Natural killer cell treated with Interleukin-12 subunit alpha and Interleukin-12 subunit beta and Interleukin-15 and Interleukin-18, amount 100 ng/mL, for 72 hours (primary cell): ENCODE measurements at regions not wholly inside any gene's neighbourhood (a gene's known extent, or its start where the extent isn't known, plus 50 kb on each side); places are given as distances from the start of the nearest gene placed in this dataset.

Experiments used
- ATAC-seq, 2 donors: fragments of 150-1000 bp; cut with Tn5 transposase in 1 of 2; sonication (Bioruptor Pico), chemical (Tn5 transposase) in 1 of 2; 2 replicates each; pipeline ENCODE4 v1.10.0; 2021
- DNase-seq: peaks from one replicate; pipeline ENCODE4 v3.0.0; 2022; ENCODE audit warnings: low spot score
- H3K27ac Mint-ChIP-seq, 2 donors: 1 replicate in 1 of 2; 2 replicates in 1 of 2; pipeline ENCODE4 v1.8.0; 2022; ENCODE audit warnings: mixed read lengths in 2 of 2, mild to moderate bottlenecking in 1 of 2, moderate library complexity in 1 of 2
- H3K27me3 Mint-ChIP-seq, 2 donors: 1 replicate in 1 of 2; 2 replicates in 1 of 2; pipeline ENCODE4 v1.8.0; 2022; ENCODE audit warnings: mixed read lengths in 2 of 2
- H3K36me3 Mint-ChIP-seq: one replicate; pipeline ENCODE4 v1.8.0; 2022; ENCODE audit warnings: mixed read lengths
- H3K4me1 Mint-ChIP-seq, 2 donors: 1 replicate in 1 of 2; 2 replicates in 1 of 2; pipeline ENCODE4 v1.8.0; 2022; ENCODE audit warnings: low read depth in 2 of 2, mixed read lengths in 2 of 2, mild to moderate bottlenecking in 1 of 2
- H3K4me3 Mint-ChIP-seq: one replicate; pipeline ENCODE4 v1.8.0; 2022; ENCODE audit warnings: mixed read lengths
- H3K9me3 Mint-ChIP-seq: 2 replicates; pipeline ENCODE4 v1.8.0; 2022; ENCODE audit warnings: mixed read lengths

- H3K4me3 Mint-ChIP-seq, result no peak overlapping the region
- H3K36me3 Mint-ChIP-seq, result no peaks in the 10 kb centered on the region
- H3K9me3 Mint-ChIP-seq, result peaks cover 14% of the 10 kb centered on the region
- ATAC-seq (no peak), DNase-seq (no peak)
- H3K27ac Mint-ChIP-seq, result no peak overlapping the region
- H3K27me3 Mint-ChIP-seq, result no peaks in the 10 kb centered on the region
- no peaks in the 10 kb centered on the region for H3K4me1 Mint-ChIP-seq
These were observed 819.9 kb downstream of the OLFM4 start for GRCh38 chr13:53848366-53848961.

DNA sequence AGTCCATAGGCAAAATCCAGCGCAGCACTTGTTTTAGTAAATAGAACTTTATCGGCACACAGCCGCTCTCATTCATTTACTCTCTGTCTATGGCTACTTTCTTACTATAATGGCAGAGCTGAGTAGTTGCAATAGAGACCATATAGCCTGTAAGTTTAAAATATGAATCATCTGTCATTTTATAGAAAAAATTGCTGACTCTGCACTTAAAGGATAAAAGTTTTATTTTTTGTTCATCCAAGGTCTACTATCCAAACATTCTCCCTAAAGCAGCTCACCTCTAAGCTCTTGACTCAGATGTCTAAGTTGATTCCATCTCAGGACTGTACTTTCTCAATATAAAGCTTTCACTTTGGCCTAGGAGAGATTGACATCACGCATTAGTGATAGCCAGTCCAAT, 825.7 kb downstream of the OLFM4 start:
- no peak for ATAC-seq
- DNase-seq, result no peak
- no peak overlapping the region for H3K4me3 Mint-ChIP-seq
- H3K27me3 Mint-ChIP-seq, result no peaks in the 10 kb centered on the region
- H3K27ac Mint-ChIP-seq, result no peak overlapping the region
- no peaks in the 10 kb centered on the region for H3K4me1 Mint-ChIP-seq
- H3K9me3 Mint-ChIP-seq, result peaks cover 34% of the 10 kb centered on the region
- H3K36me3 Mint-ChIP-seq, result peaks cover 9% of the 10 kb centered on the region

GRCh38 chr13:53856573-53857195, 828.1 kb downstream of the OLFM4 start:
- no peak for ATAC-seq

GRCh38 chr13:53863520-53863919, 834.9 kb downstream of the OLFM4 start:
- Mint-ChIP-seq H3K4me1 (no peaks in the 10 kb centered on the region), H3K36me3 (no peaks in the 10 kb centered on the region), H3K4me3 (no peak overlapping the region)

More at GRCh38 chr13:53856573-53857195, 828.1 kb downstream of the OLFM4 start:
- H3K4me1 Mint-ChIP-seq, result no peaks in the 10 kb centered on the region
- peaks cover 9% of the 10 kb centered on the region for H3K36me3 Mint-ChIP-seq
- peaks cover 29% of the 10 kb centered on the region for H3K9me3 Mint-ChIP-seq
- H3K27me3 Mint-ChIP-seq, result no peaks in the 10 kb centered on the region
- no peak for DNase-seq
- no peak overlapping the region for H3K4me3 Mint-ChIP-seq
- H3K27ac Mint-ChIP-seq, result no peak overlapping the region

DNA sequence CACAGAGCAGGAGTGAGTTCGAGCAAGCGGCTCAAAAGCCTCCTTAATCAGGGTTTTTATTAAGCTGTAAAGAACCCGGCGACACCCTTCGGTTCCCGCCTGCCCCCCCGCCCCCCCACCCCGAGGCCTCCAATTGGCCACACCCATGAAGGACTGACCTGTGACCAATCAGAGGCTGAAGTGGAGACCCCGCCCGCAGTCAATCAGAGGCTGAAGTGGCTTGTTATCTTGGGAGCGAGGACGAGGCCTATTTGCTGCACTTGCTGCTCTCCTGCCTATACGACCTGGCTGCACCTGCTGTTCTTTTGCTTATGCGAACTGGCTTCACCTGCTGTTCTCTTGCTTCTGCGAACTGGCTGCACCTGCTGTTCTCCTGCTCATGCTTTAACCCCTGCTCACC, 844.9 kb downstream of the OLFM4 start:
- Mint-ChIP-seq H3K36me3 (no peaks in the 10 kb centered on the region), H3K4me3 (no peak overlapping the region), H3K27me3 (no peaks in the 10 kb centered on the region), H3K4me1 (no peaks in the 10 kb centered on the region), H3K9me3 (peaks cover 7% of the 10 kb centered on the region), H3K27ac (no peak overlapping the region)
- DNase-seq (no peak), ATAC-seq (no peak)

More at GRCh38 chr13:53863520-53863919, 834.9 kb downstream of the OLFM4 start:
- Mint-ChIP-seq H3K27ac (no peak overlapping the region), H3K9me3 (peaks cover 24% of the 10 kb centered on the region), H3K27me3 (no peaks in the 10 kb centered on the region)
- no peak for ATAC-seq
- DNase-seq, result no peak

- peaks cover 9% of the 10 kb centered on the region for H3K36me3 Mint-ChIP-seq
- ATAC-seq, result no peak
- no peak overlapping the region for H3K4me3 Mint-ChIP-seq
- no peaks in the 10 kb centered on the region for H3K4me1 Mint-ChIP-seq
- no peaks in the 10 kb centered on the region for H3K27me3 Mint-ChIP-seq
- peaks cover 6% of the 10 kb centered on the region for H3K9me3 Mint-ChIP-seq
- DNase-seq, result no peak
- no peak overlapping the region for H3K27ac Mint-ChIP-seq
These were observed 850.2 kb downstream of the OLFM4 start for GRCh38 chr13:53878861-53879260.

GRCh38 chr13:53885997-53886396, 857.4 kb downstream of the OLFM4 start:
- no peak overlapping the region for H3K27ac Mint-ChIP-seq
- ATAC-seq (no peak), DNase-seq (no peak)
- H3K27me3 Mint-ChIP-seq, result no peaks in the 10 kb centered on the region
- no peak overlapping the region for H3K4me3 Mint-ChIP-seq
- H3K4me1 Mint-ChIP-seq, result no peaks in the 10 kb centered on the region
- H3K36me3 Mint-ChIP-seq, result peaks cover 5% of the 10 kb centered on the region
- peaks cover 6% of the 10 kb centered on the region for H3K9me3 Mint-ChIP-seq

DNA sequence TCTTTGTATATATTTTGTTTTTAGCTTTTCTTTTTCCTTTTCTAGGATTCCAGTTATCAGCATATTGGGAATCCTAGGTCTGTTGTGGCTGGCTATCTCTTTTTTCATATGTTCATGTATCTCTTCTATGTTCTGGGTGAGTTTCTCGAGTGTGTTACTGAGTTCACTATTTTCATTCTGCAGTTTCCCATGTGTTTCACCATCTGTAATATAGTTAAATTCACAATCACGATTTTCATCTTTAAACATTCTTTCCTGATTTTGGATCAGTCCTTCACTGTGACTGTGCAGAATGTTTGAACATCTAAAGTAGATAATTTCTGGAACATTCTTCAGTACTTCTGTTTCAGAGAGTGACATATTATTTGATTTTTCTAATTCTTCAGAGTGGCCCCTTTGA, 862.1 kb downstream of the OLFM4 start:
- no peak for DNase-seq
- no peak overlapping the region for H3K4me3 Mint-ChIP-seq
- H3K27me3 Mint-ChIP-seq, result no peaks in the 10 kb centered on the region
- no peak overlapping the region for H3K27ac Mint-ChIP-seq
- H3K36me3 Mint-ChIP-seq, result no peaks in the 10 kb centered on the region
- no peak for ATAC-seq
- no peaks in the 10 kb centered on the region for H3K4me1 Mint-ChIP-seq
- peaks cover 9% of the 10 kb centered on the region for H3K9me3 Mint-ChIP-seq

GRCh38 chr13:53901593-53901992, 873.0 kb downstream of the OLFM4 start:
- Mint-ChIP-seq H3K4me1 (no peaks in the 10 kb centered on the region), H3K9me3 (peaks cover 12% of the 10 kb centered on the region), H3K36me3 (no peaks in the 10 kb centered on the region), H3K4me3 (no peak overlapping the region), H3K27ac (no peak overlapping the region), H3K27me3 (no peaks in the 10 kb centered on the region)
- no peak for DNase-seq
- no peak for ATAC-seq

DNA sequence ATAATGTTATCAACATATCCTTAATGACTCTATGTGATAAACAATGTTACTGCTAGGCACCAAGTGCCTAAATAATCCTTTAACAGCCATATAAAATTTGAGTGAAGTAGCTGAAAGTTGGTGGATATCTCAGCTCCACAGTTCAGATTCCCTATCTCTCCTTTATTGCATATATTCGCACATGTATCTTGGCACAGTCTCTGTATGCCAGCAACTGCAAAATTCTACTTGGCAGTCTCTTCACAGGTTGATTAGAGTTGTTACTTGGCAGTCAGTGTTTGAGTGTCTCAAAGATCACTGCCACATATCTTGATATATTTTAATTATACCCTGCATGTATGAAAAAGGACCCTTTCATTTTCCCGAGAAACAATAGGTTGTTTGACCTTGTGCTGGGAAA, 879.3 kb downstream of the OLFM4 start:
- H3K27me3 Mint-ChIP-seq, result no peaks in the 10 kb centered on the region
- H3K27ac Mint-ChIP-seq, result no peak overlapping the region
- ATAC-seq (no peak), DNase-seq (no peak)
- no peaks in the 10 kb centered on the region for H3K4me1 Mint-ChIP-seq
- peaks cover 13% of the 10 kb centered on the region for H3K9me3 Mint-ChIP-seq
- H3K4me3 Mint-ChIP-seq, result no peak overlapping the region
- no peaks in the 10 kb centered on the region for H3K36me3 Mint-ChIP-seq

DNA sequence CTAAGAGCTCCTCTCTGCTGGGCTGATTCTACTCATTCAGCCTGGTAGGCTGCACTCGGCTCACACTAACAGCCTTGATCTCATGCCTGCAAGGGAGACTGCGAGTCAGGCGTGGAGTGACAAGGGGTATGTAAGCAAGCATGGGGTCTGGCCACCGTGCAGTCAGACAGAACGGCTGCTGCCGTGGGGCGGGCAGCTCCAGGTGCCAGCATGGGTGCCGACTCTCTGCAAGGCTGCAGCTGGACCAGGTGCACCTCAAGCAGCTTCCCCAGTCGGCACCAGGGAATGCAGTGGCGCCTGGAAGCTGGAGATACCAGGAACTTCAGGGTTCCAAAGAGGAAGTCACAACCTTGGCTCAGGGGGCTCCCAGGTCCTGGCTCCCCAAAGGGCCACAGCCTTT, 892.3 kb downstream of the OLFM4 start:
- H3K4me1 Mint-ChIP-seq, result no peaks in the 10 kb centered on the region
- no peaks in the 10 kb centered on the region for H3K27me3 Mint-ChIP-seq
- H3K27ac Mint-ChIP-seq, result no peak overlapping the region
- ATAC-seq (no peak), DNase-seq (no peak)
- peaks cover 19% of the 10 kb centered on the region for H3K9me3 Mint-ChIP-seq
- no peak overlapping the region for H3K4me3 Mint-ChIP-seq
- H3K36me3 Mint-ChIP-seq, result peaks cover 4% of the 10 kb centered on the region

- ATAC-seq (no peak), DNase-seq (no peak)
- Mint-ChIP-seq H3K27ac (no peak overlapping the region), H3K27me3 (no peaks in the 10 kb centered on the region), H3K4me3 (no peak overlapping the region), H3K9me3 (peaks cover 19% of the 10 kb centered on the region), H3K4me1 (no peaks in the 10 kb centered on the region), H3K36me3 (peaks cover 4% of the 10 kb centered on the region)
These were observed 892.9 kb downstream of the OLFM4 start for GRCh38 chr13:53921473-53921872.

- H3K4me3 Mint-ChIP-seq, result no peak overlapping the region
- H3K36me3 Mint-ChIP-seq, result peaks cover 8% of the 10 kb centered on the region
- no peaks in the 10 kb centered on the region for H3K4me1 Mint-ChIP-seq
- peaks cover 11% of the 10 kb centered on the region for H3K9me3 Mint-ChIP-seq
- no peaks in the 10 kb centered on the region for H3K27me3 Mint-ChIP-seq
- ATAC-seq (no peak), DNase-seq (no peak)
- H3K27ac Mint-ChIP-seq, result no peak overlapping the region
These were observed 913.1 kb downstream of the OLFM4 start for GRCh38 chr13:53941588-53942190.

DNA sequence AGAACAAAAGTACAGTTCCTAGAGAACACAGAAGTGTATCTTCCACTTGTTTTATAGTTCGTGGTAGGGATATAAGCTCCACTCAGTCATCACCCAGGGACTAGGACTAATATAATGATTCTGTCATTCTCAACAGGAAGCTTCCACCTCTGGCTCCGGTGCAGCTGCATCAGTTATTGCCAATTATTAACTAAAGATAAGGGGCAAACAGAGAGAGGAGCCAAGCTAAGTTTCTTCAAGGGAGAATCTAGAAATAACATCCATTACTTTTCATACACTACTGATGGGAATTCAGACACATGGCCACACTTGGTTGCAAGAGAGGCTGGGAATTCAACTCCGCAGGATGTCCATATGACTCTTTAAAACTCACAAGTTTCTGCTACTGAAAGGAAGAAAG, 917.9 kb downstream of the OLFM4 start:
- no peak overlapping the region for H3K4me3 Mint-ChIP-seq
- no peak overlapping the region for H3K27ac Mint-ChIP-seq
- H3K27me3 Mint-ChIP-seq, result no peaks in the 10 kb centered on the region
- H3K4me1 Mint-ChIP-seq, result no peaks in the 10 kb centered on the region
- H3K36me3 Mint-ChIP-seq, result peaks cover 8% of the 10 kb centered on the region
- H3K9me3 Mint-ChIP-seq, result peaks cover 18% of the 10 kb centered on the region
- DNase-seq (no peak), ATAC-seq (no peak)
